Mucosa of rectum (tissue), 2 donors: ENCODE measurements at regions not wholly inside any gene's neighbourhood (a gene's known extent, or its start where the extent isn't known, plus 50 kb on each side); places are given as distances from the start of the nearest gene placed in this dataset.
"Not testable (repeated sequence)": the region's sequence is repeated elsewhere in the genome, so short reads cannot be mapped to it uniquely, and the experiment has no call there.

Experiments used
- H3K27ac ChIP-seq, 2 donors: one replicate each; pipeline ENCODE4 v1.7.0; 2013; ENCODE audit warnings: inconsistent platforms in 2 of 2, low read depth in 2 of 2, low read length in 2 of 2
- H3K27me3 ChIP-seq, 2 donors: one replicate each; pipeline ENCODE4 v1.7.0; 2013; ENCODE audit warnings: low read length in 2 of 2; ENCODE audit not compliant: control insufficient read depth in 2 of 2, insufficient read depth in 2 of 2
- H3K36me3 ChIP-seq, 2 donors: one replicate each; pipeline ENCODE4 v1.7.0; 2013; ENCODE audit warnings: low read length in 2 of 2; ENCODE audit not compliant: control insufficient read depth in 2 of 2, insufficient read depth in 2 of 2
- H3K4me1 ChIP-seq, 2 donors: one replicate each; pipeline ENCODE4 v1.7.0; 2013; ENCODE audit warnings: low read length in 2 of 2, mild to moderate bottlenecking in 1 of 2; ENCODE audit not compliant: control insufficient read depth in 2 of 2, insufficient read depth in 2 of 2
- H3K4me3 ChIP-seq, 2 donors: one replicate each; pipeline ENCODE4 v1.7.0; 2013; ENCODE audit warnings: low read length in 2 of 2
- H3K9ac ChIP-seq, 2 donors: one replicate each; pipeline ENCODE4 v1.7.0; 2013; ENCODE audit warnings: low read length in 2 of 2, low read depth in 1 of 2, mild to moderate bottlenecking in 1 of 2
- H3K9me3 ChIP-seq, 2 donors: one replicate each; pipeline ENCODE4 v1.7.0; 2013; ENCODE audit warnings: low read length in 2 of 2; ENCODE audit not compliant: control insufficient read depth in 2 of 2
- donor health status: healthy.
- donor health status: Normal muscosa, but diverticular disease.

- Histone ChIP-seq H3K27ac (no peak overlapping the region), H3K27me3 (no peaks in the 10 kb centered on the region), H3K4me1 (no peaks in the 10 kb centered on the region), H3K4me3 (no peak overlapping the region), H3K9ac (no peak overlapping the region), H3K36me3 (no peaks in the 10 kb centered on the region), H3K9me3 (no peaks in the 10 kb centered on the region)
These were observed 437.5 kb downstream of the TFEC start for GRCh38 chr7:115593111-115593510.

DNA sequence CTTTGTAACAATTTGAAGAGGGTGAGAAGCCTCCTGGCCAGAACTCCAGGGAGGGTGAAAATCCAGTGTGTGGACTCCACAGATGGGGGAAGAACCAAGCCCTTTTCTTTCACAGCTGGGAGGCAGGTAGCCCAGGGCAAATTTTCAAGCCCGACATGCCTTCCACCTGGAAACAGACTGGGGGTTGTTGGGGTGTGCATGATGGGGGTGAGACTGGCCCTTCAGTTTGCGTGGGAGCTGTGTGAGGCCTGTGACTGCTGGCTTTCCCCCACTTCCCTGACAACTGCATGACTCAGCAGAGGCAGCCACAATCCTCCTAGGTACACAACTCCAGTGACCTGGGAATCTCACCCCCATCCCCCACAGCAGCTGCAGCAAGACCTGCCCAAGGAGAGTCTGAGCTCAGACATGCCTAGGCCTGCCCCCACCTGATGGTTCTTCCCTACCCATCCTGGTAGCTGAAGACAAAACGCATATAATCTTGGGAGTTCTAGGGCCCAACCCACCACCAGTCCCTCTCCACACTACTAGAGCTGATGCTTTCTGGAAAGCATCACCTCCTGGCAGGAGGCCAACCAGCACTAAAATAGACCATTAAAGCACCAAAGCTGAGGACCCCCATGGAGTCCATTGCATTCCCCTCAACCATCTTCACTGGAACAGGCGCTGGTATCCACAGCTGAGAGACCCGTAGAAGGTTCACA lies 445.4 kb downstream of the TFEC start:
- H3K9ac ChIP-seq, result no peak overlapping the region
- no peaks in the 10 kb centered on the region for H3K27me3 ChIP-seq
- no peak overlapping the region for H3K27ac ChIP-seq
- no peaks in the 10 kb centered on the region for H3K36me3 ChIP-seq
- no peaks in the 10 kb centered on the region for H3K4me1 ChIP-seq
- H3K9me3 ChIP-seq, result no peaks in the 10 kb centered on the region
- H3K4me3 ChIP-seq, result no peak overlapping the region

DNA sequence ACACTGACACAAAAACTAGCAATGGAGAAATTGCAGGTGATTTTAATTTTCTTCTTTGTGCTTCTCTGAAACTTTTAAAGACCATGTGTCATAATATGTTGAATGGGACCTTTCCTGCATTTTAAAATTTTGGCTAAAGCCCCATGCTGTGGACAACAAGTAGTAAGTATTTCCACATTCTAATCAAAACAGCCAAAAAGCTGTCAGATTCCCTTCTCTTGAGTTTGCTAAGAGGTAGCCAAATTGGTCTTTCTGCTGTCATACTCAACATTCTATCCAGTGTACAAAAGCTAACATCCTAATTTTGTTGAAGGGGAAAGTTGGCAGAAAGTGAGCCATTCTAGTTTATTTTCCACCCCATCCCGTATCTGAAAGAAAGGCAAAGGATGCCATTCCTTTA lies 447.6 kb downstream of the TFEC start:
- H3K27me3 ChIP-seq, result no peaks in the 10 kb centered on the region
- no peaks in the 10 kb centered on the region for H3K9me3 ChIP-seq
- H3K4me3 ChIP-seq, result no peak overlapping the region
- no peaks in the 10 kb centered on the region for H3K4me1 ChIP-seq
- H3K27ac ChIP-seq, result no peak overlapping the region
- H3K9ac ChIP-seq, result no peak overlapping the region
- H3K36me3 ChIP-seq, result no peaks in the 10 kb centered on the region

- no peaks in the 10 kb centered on the region for H3K4me1 ChIP-seq
- no peaks in the 10 kb centered on the region for H3K36me3 ChIP-seq
- H3K27ac ChIP-seq, result no peak overlapping the region
These were observed 452.0 kb downstream of the TFEC start for GRCh38 chr7:115578576-115578975.

DNA sequence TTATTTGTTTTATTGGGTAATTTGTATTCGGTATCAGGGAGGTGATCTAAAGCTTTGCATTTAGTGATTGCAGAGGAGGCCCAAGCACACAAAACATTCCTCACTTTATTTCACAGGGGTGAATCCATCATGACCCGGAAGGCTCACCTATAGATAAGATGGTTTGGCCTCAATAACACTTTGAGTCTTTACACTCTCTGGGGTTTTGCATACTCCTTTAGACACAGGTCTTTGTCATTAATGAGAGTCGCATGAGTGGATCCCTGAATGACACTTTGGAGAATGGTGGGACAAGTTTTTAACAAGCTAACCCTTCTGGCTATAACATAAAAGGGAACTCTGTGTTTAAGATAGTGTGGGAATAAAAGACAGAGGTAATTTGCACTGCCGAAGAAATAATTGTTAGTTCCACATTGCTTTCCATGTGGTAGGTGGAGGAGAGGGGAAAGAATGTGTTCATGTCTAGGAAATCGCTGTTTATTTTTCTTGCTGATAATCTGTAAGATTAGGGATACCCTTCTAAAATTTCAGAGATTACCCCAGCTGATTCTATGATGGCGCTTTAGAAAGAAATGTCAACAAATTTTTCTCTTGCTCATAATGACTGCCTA lies 455.8 kb downstream of the TFEC start:
- H3K9me3 ChIP-seq, result no peaks in the 10 kb centered on the region
- H3K4me1 ChIP-seq, result no peaks in the 10 kb centered on the region
- no peak overlapping the region for H3K4me3 ChIP-seq
- H3K27ac ChIP-seq, result no peak overlapping the region
- H3K27me3 ChIP-seq, result no peaks in the 10 kb centered on the region
- no peaks in the 10 kb centered on the region for H3K36me3 ChIP-seq
- no peak overlapping the region for H3K9ac ChIP-seq

More at GRCh38 chr7:115578576-115578975, 452.0 kb downstream of the TFEC start:
- Histone ChIP-seq H3K4me3 (no peak overlapping the region), H3K9ac (no peak overlapping the region), H3K9me3 (no peaks in the 10 kb centered on the region), H3K27me3 (no peaks in the 10 kb centered on the region)

GRCh38 chr7:115572111-115572510 lies 458.5 kb downstream of the TFEC start:
- Histone ChIP-seq H3K9me3 (no peaks in the 10 kb centered on the region), H3K27me3 (no peaks in the 10 kb centered on the region), H3K4me3 (no peak overlapping the region), H3K36me3 (no peaks in the 10 kb centered on the region), H3K9ac (no peak overlapping the region), H3K4me1 (no peaks in the 10 kb centered on the region), H3K27ac (no peak overlapping the region)

- Histone ChIP-seq H3K27me3 (no peaks in the 10 kb centered on the region), H3K27ac (no peak overlapping the region), H3K9ac (no peak overlapping the region), H3K36me3 (no peaks in the 10 kb centered on the region), H3K4me3 (no peak overlapping the region), H3K9me3 (no peaks in the 10 kb centered on the region), H3K4me1 (no peaks in the 10 kb centered on the region)
These were observed 469.0 kb downstream of the TFEC start for GRCh38 chr7:115561335-115562110.

DNA sequence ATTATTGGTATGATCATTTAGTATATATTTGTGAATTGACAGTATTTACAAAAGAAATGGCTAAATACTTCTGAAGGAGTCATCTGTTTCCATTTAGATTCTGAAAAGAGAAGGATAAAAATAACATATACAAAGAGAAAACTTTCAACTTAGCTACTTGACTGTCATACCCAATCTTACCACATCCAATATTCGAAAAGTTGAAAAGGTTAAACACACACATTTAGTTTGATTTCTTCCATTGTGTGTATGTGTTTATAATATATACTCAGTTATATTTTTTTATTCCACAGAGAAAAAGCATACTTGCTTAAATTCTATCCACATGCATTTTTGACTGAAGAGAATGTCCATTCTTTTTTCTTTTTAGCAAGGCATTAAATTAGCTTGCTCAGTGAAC lies 470.7 kb downstream of the TFEC start:
- no peak overlapping the region for H3K27ac ChIP-seq
- H3K9me3 ChIP-seq, result no peaks in the 10 kb centered on the region
- no peaks in the 10 kb centered on the region for H3K27me3 ChIP-seq
- no peaks in the 10 kb centered on the region for H3K4me1 ChIP-seq
- no peak overlapping the region for H3K9ac ChIP-seq
- no peak overlapping the region for H3K4me3 ChIP-seq
- no peaks in the 10 kb centered on the region for H3K36me3 ChIP-seq

DNA sequence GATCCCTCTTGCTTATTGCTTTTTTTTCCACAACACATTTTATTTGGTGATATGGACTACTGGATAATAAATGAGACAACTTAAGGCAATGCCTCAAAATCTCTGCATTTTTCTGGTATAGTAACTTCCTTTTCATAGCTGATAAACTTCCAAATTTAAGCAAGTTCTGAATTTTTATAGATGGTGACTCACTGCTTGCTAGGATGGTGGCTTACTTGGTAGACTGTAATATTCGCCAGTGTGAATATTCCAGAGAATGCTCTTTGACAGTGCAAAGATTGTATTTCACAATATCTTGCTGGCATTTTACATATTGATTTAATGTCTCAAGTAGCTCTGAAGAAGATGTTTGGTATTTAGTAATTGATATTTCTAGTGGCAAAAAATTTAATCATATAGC lies 472.4 kb downstream of the TFEC start:
- Histone ChIP-seq H3K4me1 (no peaks in the 10 kb centered on the region), H3K36me3 (no peaks in the 10 kb centered on the region), H3K4me3 (no peak overlapping the region), H3K27me3 (no peaks in the 10 kb centered on the region), H3K9ac (no peak overlapping the region), H3K27ac (no peak overlapping the region), H3K9me3 (no peaks in the 10 kb centered on the region)

DNA sequence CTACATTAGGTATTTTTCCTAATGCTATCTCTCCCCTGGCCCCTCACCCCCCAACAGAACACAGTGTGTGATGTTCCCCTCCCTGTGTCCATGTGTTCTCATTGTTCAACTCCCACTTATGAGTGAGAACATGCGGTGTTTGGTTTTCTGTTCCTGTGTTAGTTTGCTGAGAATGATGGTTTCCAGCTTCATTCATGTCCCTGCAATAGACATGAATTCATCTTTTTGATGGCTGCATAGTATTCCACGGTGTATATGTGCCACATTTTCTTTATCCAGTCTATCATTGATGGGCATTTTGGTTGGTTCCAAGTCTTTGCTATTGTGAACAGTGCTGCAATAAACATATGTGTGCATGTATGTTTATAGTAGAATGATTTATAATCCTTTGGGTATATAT lies 473.3 kb downstream of the TFEC start:
- not testable (repeated sequence) for H3K9me3 ChIP-seq, H3K4me1 ChIP-seq, H3K36me3 ChIP-seq, H3K27me3 ChIP-seq, H3K27ac ChIP-seq, H3K4me3 ChIP-seq, H3K9ac ChIP-seq
